HUES64 (cell line): ENCODE measurements at regions not wholly inside any gene's neighbourhood (a gene's known extent, or its start where the extent isn't known, plus 50 kb on each side); places are given as distances from the start of the nearest gene placed in this dataset.

Experiments used
- H3K27ac ChIP-seq: 2 replicates; pipeline ENCODE4 v1.7.0; 2013; ENCODE audit warnings: low read depth, low read length, inconsistent platforms
- H3K27me3 ChIP-seq: 2 replicates; pipeline ENCODE4 v1.6.1; 2013; ENCODE audit warnings: mild to moderate bottlenecking, low read length; ENCODE audit not compliant: insufficient read depth
- H3K36me3 ChIP-seq: 2 replicates; pipeline ENCODE4 v1.6.1; 2013; ENCODE audit warnings: mild to moderate bottlenecking, low read length; ENCODE audit not compliant: insufficient read depth
- H3K4me1 ChIP-seq: 2 replicates; pipeline ENCODE4 v1.6.1; 2013; ENCODE audit warnings: mild to moderate bottlenecking, low read length, moderate library complexity; ENCODE audit not compliant: insufficient read depth
- H3K4me3 ChIP-seq: 2 replicates; pipeline ENCODE4 v1.5.1; 2013; ENCODE audit warnings: mild to moderate bottlenecking, low read length, moderate library complexity
- H3K9ac ChIP-seq: 2 replicates; pipeline ENCODE4 v1.6.1; 2013; ENCODE audit warnings: mild to moderate bottlenecking, low read depth, low read length
- H3K9me3 ChIP-seq: 2 replicates; pipeline ENCODE4 v1.6.1; 2013; ENCODE audit warnings: low read depth, low read length; ENCODE audit not compliant: insufficient read depth
- WGBS: fragments of 150-250, 120-280 bp; methylation state at CpG from one replicate; pipeline ENCODE4 v1.1.7; 2013; ENCODE audit warnings: missing lambda C conversion rate; 5-methylcytosine and 5-hydroxymethylcytosine counted together

- no peak overlapping the region for H3K4me3 ChIP-seq
- H3K36me3 ChIP-seq: no peaks in the 10 kb centered on the region
- H3K4me1 ChIP-seq: no peaks in the 10 kb centered on the region
- no peak overlapping the region for H3K9ac ChIP-seq
- no peak overlapping the region for H3K27ac ChIP-seq
- no peaks in the 10 kb centered on the region for H3K27me3 ChIP-seq
- WGBS: 93% methylated on average over 14 of the region's 14 CpGs
- no peaks in the 10 kb centered on the region for H3K9me3 ChIP-seq
Observed at GRCh38 chr1:234709473-234710228, 99.7 kb upstream of the IRF2BP2 start.

DNA sequence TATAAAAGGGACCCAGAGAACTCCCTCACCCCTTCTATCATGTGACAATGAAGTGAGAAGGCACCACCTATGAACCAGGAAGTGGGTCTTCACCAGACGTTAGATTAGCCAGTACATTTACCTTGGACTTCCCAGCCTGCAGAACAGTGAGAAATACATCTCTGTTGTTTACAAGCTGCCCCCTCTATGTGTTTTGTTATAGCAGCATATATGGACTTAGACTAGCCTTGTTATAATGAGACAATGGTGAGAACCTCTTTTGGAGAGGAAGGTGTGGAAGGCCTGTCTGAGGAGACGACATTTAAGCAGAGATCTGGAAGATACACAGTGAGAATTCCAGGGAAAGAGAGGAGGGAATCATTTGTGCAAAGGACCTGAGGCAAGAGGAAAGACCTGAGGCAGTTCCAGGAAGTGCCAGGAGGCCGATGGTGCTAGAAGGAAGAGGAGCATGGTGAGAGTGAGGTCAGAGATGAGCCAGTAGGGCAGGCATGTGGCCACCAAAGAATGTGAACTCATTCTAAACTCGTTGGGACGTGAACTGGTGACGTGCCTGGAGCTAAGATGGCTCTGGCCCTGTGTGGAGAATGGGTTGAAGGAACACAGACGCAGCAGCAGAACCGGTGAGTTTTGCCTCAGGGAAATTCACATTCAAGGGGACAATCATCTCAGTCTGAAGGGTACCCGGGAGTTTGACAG is 98.9 kb upstream of the IRF2BP2 start:
- H3K27ac ChIP-seq: no peak overlapping the region

DNA sequence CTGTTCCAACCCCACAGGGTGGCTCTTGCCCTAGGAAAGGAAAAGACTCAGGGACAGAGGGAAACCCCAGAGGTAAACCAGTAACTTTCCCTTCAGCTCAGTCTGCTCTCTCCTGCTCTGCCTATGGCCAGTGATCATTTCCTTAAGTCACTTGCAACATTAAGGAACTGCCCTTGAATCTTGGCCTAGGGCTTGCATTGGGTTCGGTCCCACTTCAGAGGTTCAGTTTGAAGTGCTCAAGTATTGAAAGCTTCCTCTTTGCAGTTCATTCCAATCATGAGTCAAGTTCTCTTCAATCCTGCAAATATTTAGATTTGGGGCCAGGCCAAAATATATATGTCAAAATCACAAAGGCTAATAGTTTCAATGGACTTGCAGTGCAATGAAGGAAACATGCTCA is 97.7 kb upstream of the IRF2BP2 start:
- Histone ChIP-seq H3K36me3 (no peaks in the 10 kb centered on the region), H3K4me1 (no peaks in the 10 kb centered on the region), H3K4me3 (no peak overlapping the region), H3K9me3 (no peaks in the 10 kb centered on the region), H3K27ac (no peak overlapping the region), H3K9ac (no peak overlapping the region), H3K27me3 (no peaks in the 10 kb centered on the region)
- WGBS: 86% methylated on average over 1 of the region's 1 CpG

More for the DNA sequence above, 98.9 kb upstream of the IRF2BP2 start:
- Histone ChIP-seq H3K9me3 (no peaks in the 10 kb centered on the region), H3K36me3 (no peaks in the 10 kb centered on the region), H3K4me1 (no peaks in the 10 kb centered on the region), H3K27me3 (no peaks in the 10 kb centered on the region), H3K4me3 (no peak overlapping the region), H3K9ac (no peak overlapping the region)
- WGBS: 94% methylated on average over 9 of the region's 9 CpGs

DNA sequence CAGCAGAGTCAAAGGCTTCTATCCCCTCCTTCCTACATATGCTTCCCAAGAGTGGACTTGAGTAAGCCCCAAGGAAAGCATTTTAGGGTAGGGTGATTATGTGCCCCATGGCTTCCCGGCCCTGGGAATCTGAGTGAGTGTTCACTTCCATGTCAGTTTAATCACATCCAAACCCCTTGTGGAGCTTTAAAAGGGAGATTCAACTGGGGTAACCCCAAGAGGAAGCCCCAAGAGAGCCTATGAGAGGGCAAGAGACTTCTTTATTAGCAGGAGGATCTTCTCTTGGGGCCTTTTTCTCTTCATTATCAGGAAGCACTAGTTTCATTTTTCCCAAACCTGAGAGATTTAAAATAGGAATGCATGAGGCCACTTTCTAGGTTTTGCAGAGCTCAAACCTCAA is 97.0 kb upstream of the IRF2BP2 start:
- WGBS: 100% methylated on average over 1 of the region's 1 CpG
- no peak overlapping the region for H3K4me3 ChIP-seq
- no peaks in the 10 kb centered on the region for H3K4me1 ChIP-seq

DNA sequence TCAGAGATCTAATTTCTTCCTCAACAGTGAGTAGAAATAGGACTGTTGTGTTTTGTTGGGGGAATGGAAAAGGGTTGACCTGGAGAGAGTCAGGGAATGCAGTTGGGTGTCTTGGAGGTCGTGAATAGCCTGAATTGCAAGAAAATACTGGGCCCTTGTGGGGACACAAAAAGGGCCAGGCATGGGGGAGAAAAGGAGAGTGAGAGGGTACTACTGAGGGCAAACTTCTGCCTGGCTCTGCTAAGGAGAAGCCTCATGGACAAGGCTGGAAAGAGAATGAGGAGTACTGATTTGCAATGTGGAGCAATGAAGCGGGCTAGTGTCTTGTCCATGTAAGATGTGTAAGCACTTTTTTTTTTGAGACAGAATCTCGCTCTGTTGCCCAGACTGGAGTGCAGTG is 96.2 kb upstream of the IRF2BP2 start:
- 82% methylated on average over 3 of the region's 3 CpGs for WGBS
- Histone ChIP-seq H3K27me3 (no peaks in the 10 kb centered on the region), H3K27ac (no peak overlapping the region), H3K36me3 (no peaks in the 10 kb centered on the region), H3K4me1 (no peaks in the 10 kb centered on the region), H3K9me3 (no peaks in the 10 kb centered on the region), H3K4me3 (no peak overlapping the region), H3K9ac (no peak overlapping the region)

More for the DNA sequence above, 97.0 kb upstream of the IRF2BP2 start:
- Histone ChIP-seq H3K36me3 (no peaks in the 10 kb centered on the region), H3K27me3 (no peaks in the 10 kb centered on the region), H3K9me3 (no peaks in the 10 kb centered on the region), H3K9ac (no peak overlapping the region), H3K27ac (no peak overlapping the region)

- Histone ChIP-seq H3K9ac (no peak overlapping the region), H3K27me3 (no peaks in the 10 kb centered on the region), H3K4me1 (no peaks in the 10 kb centered on the region), H3K4me3 (no peak overlapping the region), H3K36me3 (no peaks in the 10 kb centered on the region), H3K9me3 (no peaks in the 10 kb centered on the region), H3K27ac (no peak overlapping the region)
- WGBS: 100% methylated on average over 3 of the region's 3 CpGs
Observed at GRCh38 chr1:234705615-234706014, 95.6 kb upstream of the IRF2BP2 start.

DNA sequence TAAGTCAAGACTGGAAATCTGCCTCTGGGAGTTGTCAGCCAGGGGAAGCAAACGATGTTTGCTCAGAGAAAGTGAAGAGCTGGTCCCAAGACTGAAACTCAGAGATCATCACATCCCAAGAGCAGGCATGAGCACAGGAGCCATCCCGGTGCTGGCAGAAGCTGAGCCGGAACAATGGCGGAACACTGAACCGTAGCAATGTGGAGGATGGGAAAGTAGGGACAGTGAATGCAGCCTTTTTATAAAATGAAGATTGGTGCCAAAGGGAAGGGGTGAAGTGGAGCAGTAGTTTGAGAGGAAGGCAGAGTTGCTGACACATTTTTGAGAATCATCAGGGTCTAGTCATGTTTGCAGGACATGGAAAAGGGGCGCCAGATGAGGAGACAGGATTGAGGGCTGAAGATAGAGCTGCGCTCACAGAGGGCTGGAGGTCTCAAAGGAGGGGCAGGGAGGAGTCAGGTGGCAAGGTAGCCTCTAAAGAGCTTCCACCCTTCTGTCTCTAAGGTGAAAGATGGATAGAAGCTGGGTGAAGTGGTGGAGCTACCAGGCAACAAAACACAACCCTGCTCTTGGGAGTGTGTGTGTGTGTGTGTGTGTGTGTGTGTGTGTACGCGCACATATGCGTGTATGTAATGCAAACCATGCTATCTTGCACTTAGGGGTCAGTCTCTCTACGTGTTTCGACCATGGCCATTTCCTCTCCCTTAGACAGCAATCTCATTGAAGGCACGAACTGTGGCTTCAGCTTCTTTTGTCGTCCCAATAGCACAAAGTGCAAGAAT is 94.3 kb upstream of the IRF2BP2 start:
- Histone ChIP-seq H3K9ac (no peak overlapping the region), H3K27me3 (no peaks in the 10 kb centered on the region), H3K36me3 (no peaks in the 10 kb centered on the region), H3K4me3 (no peak overlapping the region), H3K27ac (no peak overlapping the region), H3K4me1 (no peaks in the 10 kb centered on the region), H3K9me3 (no peaks in the 10 kb centered on the region)
- WGBS: 94% methylated on average over 14 of the region's 14 CpGs

- Histone ChIP-seq H3K4me3 (no peak overlapping the region), H3K9me3 (no peaks in the 10 kb centered on the region), H3K27ac (no peak overlapping the region), H3K27me3 (no peaks in the 10 kb centered on the region), H3K36me3 (no peaks in the 10 kb centered on the region), H3K4me1 (no peaks in the 10 kb centered on the region), H3K9ac (no peak overlapping the region)
- 85% methylated on average over 7 of the region's 7 CpGs for WGBS
Observed at GRCh38 chr1:234702342-234703000, 92.5 kb upstream of the IRF2BP2 start.

DNA sequence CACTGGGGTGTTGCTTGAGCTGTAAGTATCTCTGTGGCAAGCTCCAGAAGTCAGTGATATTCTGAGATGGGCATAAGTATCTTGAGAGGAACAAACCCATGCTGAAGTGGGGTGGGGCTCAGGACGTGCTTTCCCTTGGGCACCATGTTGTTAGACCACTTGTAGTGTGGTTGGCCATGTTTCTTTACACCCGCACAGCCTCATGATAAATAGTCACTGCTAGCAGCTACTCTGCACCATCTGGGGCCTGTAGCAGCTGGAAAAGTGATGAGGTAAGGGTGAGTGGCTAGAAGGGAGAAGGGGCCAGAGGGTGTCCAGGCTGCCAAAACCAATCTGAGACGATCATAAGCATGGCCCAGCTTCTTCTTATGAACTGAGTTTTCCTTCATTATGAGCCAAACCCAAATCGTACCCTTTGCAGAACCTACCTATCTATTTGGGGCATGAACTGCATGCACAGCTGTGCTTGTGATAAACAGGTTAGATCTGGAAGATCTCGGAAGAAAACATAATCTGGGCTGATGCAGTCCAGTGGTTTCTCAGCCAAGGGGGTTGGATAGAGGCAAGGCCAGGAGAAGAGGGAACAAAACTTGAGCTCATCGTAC is 91.9 kb upstream of the IRF2BP2 start:
- Histone ChIP-seq H3K27me3 (no peaks in the 10 kb centered on the region), H3K4me3 (no peak overlapping the region), H3K36me3 (no peaks in the 10 kb centered on the region), H3K9ac (no peak overlapping the region), H3K27ac (no peak overlapping the region), H3K4me1 (no peaks in the 10 kb centered on the region), H3K9me3 (no peaks in the 10 kb centered on the region)
- WGBS: 92% methylated on average over 6 of the region's 6 CpGs

DNA sequence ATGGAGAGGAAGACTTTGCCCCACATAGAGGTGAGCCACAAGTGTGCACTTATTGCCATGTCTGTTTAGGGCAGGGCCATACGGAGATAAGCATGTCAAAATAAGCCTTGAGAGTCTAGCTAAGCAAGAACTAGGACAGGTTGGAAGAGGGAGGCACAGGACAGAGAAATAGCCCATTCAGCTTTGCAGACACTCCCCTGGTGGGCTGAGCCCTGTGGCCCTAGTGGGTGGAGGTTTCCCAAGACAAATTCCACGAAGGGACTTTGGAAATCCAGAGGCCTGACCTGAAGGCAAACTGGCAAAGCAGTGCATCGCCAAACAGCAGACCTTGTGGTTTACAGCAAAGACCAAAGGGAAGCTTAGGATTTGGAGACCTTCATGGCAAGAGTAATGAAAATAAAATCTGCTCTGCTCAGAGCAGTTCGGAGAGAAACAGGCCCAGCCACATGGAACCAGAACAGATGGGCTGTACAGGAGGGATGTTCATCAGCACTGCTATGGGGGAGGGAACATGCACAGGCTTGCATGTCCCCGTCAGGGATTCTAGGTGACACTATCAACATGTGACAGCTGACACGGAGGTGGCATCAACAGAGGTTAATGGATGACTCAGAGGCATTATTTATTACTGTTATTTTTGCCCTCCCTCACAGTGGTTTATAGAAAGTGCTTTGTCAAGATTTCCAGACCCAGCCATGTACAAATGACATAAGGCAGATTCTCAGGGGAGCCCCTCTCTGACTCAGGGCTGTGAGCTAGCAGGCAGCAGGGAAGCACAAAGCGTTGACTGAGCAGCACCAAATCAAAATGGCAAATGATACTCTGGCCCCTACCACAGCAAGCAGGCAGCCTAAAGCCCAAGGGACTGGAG is 90.1 kb upstream of the IRF2BP2 start:
- Histone ChIP-seq H3K4me1 (no peaks in the 10 kb centered on the region), H3K27ac (no peak overlapping the region), H3K9ac (no peak overlapping the region), H3K9me3 (no peaks in the 10 kb centered on the region), H3K4me3 (no peak overlapping the region), H3K27me3 (no peaks in the 10 kb centered on the region), H3K36me3 (no peaks in the 10 kb centered on the region)
- WGBS: 84% methylated on average over 7 of the region's 7 CpGs
